Caki2 (cell line): ENCODE measurements at regions not wholly inside any gene's neighbourhood (a gene's known extent, or its start where the extent isn't known, plus 50 kb on each side); places are given as distances from the start of the nearest gene placed in this dataset.

ENCODE experiments used
- DNase-seq: peaks from one replicate; pipeline ENCODE4 v3.0.0-alpha.2; 2015; ENCODE audit warnings: low read depth
- in situ Hi-C: cut with HindIII; loops from 2 replicates; pipeline ENCODE4 v1.10.0; 2016; ENCODE audit warnings: low sequenced_read_pairs, low pct_unique_long_range_greater_than_20kb, mixed read lengths

DNA sequence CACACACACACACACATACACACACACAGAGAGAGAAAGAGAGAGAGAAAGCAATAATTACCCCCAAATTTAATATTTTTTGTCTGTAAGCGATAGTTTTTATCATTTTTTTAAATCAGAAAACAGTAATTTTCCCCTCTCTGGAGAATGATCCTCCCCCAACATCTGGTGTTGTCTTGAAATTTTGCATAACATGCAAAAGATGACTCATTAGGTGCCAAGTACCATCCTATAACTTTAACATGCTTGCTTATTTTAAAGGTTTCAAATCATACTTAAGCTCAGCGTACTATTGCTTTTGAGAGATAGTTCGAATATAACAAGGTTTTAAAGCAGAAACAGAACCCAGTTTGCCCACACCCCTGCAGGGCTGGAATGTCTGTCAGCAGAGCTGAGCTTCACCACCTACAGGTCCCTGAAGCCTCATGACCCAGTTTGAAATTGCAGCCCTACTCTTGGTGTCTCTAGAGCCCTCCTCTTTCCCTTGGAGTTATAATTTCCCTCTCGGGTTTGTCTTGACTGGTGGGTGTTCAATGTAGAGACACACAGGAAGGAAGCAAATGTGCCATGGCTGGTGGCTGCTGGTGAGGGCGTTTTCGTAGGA is 175.0 kb upstream of the HS3ST1 start:
- DNase-seq, result no peak
- in situ Hi-C loops, result no loop called here

DNA sequence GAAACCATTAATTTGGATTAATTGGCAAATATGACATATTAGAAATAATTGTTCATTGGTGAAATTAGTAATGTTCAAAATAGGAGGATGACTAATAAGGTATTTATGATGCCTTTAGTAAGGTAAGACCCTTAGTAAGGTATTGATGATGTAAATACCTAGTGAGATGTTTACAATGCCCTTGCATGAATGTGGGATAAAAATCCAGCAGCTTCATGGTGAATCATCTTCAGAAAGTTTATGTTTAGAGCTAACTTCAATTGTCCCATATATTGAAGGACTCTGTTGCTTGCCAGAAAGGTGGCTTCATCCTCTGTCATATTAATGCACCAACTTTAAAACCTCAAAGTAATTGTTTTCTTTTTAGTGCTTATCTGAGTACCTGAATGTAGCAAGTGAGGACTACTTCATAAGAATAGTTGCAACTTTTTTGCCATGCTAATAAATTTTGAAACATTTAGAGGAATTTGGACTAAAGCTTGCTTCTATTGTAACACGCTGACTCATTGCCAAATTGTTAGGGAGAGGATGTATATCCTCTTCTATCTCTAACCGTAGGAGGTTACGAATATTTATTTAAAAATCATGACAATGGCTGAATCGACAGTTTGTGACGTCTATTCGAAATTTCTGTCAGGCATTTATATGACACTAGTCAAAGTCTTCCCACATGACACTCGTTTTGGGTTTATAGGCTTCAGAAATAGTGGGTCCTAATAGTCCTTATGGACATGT is 174.1 kb upstream of the HS3ST1 start:
- in situ Hi-C loops, result no loop called here
- no peak for DNase-seq

DNA sequence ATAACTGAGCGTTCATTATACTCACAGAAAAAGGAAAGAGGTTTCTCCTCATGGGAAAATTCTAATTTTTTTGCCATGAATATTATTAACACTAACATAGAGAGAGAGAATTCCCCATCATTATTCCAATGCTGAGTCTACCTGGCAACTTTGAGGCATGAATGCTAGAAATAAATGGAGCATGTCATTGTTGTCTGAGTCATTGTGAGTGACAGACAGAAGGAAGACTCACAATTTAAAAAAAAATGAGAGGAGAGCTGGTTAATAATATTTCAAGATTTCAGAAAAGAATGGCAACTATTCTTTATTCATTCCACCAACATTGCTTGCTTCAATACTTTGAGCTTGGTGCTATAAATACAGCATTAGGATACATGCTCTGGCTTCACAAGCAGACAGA is 170.4 kb upstream of the HS3ST1 start:
- in situ Hi-C loops, result no loop called here
- DNase-seq, result peak; percentile 70

DNA sequence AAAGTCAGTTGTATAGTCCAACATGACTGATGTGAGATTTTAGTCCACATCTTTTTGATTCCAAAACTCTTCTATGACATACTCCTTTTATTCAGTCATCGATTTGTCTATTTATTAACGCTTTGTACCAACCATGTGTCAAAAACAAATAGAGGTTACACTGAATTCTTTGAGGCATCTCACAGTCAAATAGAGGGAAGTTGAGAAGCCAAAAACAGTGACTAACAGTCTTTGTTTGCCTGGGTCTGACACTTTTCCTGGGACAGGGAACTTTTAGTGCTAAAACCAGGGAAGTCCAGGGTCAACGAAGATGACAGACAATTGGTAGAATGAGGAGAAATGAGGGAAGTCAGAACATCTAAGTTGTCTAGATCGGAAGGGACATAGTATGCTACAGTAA is 169.9 kb upstream of the HS3ST1 start:
- no peak for DNase-seq
- in situ Hi-C loops, result no loop called here

DNA sequence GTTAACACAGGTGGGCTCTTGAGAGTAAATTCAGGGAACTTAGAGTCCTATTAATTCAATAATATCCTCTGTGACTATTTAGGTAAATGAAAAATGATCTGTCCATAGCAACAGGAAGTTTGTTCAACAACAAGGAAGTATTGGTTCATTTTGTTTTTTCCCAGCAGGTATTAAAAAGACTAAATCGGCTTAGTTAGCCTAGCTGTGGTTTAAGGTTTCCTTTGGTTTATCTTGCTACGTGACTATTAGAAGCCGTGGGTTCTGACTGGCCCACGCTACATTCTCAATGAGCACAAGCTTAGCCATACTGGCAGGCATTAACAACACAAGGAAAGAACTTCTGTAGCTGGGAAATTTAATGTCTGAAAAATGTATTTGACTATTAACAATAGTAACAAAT is 168.8 kb upstream of the HS3ST1 start:
- in situ Hi-C loops, result no loop called here
- no peak for DNase-seq

DNA sequence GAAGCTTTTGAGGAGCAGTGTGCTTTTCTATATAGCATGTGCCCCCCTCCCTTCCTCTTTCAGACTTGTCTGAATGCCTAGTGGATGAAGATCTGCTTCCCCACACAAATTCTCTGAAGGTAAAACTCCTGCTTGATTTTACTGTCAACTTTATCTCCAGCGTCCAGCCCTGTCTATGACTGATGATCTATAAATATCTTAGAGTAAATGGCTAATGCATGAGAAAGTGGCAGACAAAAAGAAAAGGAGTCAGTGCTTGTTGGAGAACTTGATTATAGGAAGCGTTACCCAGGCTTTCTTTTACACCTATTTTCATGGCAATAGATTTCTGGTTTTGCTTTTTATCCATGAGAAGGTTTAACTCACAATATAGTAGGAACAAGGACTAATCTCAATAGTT is 168.3 kb upstream of the HS3ST1 start:
- in situ Hi-C loops, result no loop called here

DNA sequence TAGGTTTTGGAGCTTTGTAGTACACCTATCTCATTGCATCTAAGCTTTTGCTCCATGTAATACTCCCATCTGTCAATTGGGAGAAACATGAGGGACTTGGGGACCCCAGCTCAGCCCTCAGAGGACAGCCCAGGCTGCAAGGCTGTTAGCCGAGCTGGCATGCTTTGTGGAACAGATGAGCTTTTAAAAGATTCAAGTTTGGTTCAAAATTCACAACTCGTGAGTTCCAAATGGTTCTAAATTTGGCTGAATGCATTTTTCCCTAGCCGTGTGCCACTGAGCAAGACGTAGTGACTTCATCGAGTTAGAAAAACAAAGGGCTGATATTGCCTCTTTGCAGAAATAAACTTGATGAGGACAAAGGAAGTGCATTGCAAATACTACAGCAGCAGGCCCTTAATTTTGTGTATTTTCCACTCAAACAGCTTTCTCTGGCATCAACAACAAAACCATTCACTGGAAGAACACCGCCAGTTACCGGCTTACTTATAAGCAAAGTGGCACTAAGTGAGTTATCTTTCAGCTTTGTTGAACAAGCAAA is 165.0 kb upstream of the HS3ST1 start:
- in situ Hi-C loops, result no loop called here
- no peak for DNase-seq

More for the DNA sequence above, 168.3 kb upstream of the HS3ST1 start:
- DNase-seq, result no peak

DNA sequence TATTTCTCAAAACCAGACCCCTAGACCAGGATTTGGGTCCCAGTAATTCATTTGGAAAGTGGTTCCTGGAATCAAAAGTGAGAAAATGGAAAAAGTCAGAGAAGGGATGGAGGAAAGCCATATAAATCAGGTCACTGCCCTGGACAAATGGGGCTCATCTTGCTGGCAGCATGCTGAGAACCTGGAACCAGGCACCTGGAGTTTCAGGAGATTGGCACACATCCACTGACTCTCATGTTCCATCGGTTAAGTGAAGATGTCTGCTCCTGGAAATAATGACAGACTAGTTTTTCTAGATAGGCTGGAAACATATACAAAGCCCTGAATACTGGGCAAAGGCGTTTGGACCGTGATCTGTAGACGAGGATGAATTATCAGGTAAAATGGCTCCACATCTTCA is 163.6 kb upstream of the HS3ST1 start:
- in situ Hi-C loops, result no loop called here
- no peak for DNase-seq

DNA sequence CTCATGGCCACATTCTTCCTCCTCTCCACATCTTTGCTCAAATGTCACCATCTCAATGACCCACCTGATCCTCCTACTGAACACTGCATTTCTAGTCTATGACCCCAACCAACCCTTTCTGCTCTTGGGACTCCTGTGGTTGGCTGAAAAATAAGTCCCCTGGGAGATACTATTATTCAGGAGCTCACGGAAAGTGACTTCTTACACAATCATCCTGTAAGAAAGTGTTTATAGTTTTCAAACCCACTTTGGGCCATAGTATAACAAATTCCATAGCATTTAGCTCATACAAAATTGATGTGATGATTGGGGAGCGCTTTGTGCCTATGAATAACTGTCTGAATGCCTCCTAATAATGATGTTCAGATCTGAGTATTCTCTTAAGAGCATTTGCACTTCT is 161.4 kb upstream of the HS3ST1 start:
- in situ Hi-C loops, result no loop called here
- DNase-seq, result no peak

DNA sequence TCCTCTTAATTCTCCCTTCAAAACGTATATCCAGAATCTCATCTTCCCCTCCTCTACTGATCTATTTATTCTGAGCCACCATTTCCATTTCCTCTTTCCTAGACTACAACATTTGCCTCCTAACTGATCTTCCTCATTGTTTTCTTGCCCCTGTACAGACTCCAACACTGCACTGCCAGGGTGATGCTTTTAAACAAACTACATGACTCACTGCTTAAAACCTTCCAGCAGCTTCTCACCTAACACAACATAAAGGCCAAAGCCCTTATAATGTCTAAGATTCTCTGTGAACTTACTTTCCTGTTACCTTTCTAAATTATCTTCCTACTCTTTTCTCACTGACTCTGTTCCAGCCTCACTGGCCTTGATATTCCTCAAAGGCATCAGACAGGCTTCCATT is 161.0 kb upstream of the HS3ST1 start:
- in situ Hi-C loops, result no loop called here
- DNase-seq, result peak; percentile 39

DNA sequence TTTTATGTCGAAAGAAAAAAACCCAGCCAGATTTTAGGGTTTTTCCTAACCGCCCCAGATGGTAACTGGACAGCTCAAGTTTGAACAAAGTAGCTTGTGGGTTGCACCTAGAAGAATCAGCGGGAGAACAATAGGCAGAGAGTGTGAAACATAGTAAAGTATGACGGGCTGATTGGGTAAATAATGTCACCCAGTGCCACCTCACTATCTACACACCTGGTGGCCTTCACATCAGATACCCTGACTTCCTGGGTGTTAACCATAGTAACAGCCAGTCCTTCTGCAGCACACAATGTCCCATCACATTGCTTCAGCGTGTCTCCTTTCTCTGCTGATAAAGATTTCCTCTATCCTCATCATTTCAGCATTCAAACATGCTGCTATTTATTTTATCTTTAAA is 159.1 kb upstream of the HS3ST1 start:
- DNase-seq, result no peak
- in situ Hi-C loops, result no loop called here

DNA sequence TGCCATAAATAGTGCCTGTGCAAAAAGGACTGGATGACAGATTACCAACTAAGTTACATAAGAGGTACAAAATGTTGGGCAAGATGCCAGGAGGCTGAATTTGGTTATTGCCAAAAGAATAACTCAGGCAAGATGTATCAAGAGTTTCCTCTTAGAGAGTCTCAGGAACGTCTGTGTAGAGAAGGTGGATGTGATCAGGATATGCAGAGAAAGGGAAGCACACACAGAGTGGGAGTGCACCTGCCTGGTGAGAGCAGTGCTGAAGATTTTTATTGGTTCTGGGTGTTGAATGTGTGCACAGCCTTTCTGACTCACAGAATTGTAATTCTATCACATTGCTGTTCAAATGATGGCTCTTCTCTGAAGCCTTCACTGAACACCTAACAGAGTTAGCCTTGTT is 156.8 kb upstream of the HS3ST1 start:
- DNase-seq, result peak; percentile 46
- in situ Hi-C loops, result no loop called here

DNA sequence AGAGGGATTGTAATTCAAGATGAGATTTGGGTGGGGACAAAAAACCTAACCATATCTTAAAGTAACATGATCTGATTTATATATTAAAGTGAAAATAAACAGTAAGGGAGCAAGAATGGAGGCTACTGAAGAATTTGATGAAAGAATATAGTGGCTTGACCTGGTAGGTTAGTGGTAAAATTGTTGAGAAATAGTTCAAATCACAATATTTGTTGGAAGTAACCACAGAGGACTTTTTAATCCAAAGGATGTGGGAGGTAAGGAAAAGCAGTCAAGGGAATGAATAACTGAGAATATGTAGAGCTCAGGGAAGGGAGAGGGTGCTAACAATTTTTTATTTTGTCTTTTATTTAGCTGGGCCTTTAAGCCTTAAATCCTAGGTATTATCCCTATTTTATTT is 139.8 kb upstream of the HS3ST1 start:
- in situ Hi-C loops, result no loop called here
- no peak for DNase-seq

DNA sequence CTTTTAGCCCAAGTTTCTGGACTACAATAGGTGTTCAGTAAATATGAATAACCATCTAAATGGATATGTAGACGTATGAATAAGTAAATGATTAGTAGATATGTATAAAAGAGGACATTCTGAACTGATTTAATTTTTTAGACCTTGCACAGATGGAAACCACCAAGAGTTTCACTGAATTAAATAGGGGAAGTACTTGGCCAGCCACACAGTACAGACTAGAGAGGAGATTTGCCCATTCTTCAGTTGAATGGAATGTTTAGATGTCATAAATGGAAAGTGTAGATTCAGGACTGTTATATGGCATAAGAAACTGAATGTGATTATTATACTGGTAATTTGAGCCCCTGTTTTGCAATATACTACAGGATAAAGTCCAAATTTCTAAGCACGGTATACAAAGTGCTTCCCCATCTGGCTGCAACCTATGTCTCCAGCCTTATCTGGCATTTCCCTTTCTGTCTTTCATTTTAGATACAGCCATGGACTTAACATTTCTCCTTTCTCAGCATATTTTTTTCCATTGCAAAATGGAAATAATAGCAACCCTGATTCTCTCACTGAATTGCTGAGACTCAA is 137.8 kb upstream of the HS3ST1 start:
- no peak for DNase-seq
- in situ Hi-C loops, result no loop called here

DNA sequence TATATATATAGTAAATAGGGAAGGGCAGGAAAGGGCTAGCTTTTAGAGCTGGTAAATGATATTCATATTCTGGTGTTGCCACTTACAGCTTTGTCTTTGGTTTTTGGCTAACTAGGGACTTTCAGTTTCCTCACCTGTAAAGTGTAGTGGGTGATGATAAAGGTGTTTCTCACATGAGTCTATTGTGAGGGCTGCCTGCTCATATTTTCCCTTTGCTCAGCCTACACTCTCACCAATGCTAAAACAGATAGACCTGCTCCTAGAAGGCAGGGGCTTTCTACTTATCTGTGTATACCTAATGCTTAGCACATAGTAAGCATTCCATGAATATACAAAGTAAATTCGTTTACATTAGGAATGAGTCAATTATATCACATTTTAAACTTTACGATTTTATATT is 137.2 kb upstream of the HS3ST1 start:
- in situ Hi-C loops, result no loop called here
- DNase-seq, result no peak

DNA sequence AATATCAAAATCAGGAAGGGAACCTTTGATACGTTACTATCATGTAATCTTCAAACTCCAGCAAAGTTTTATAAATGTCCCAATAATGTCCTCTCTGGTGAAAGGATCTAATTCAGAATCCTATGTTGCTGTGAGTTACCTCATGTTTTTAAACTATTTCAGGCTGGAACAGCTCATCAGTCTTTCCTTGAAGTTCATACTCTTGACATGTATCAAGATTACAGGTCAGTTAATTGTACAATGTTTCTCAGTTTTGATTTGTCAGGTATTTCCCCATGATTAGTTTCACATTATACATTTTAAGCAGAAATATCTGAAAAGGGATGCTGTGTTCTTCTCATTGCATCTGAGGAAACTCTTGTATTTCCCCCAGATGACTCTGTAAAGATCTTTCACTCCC is 136.5 kb upstream of the HS3ST1 start:
- in situ Hi-C loops, result no loop called here
- DNase-seq, result no peak

DNA sequence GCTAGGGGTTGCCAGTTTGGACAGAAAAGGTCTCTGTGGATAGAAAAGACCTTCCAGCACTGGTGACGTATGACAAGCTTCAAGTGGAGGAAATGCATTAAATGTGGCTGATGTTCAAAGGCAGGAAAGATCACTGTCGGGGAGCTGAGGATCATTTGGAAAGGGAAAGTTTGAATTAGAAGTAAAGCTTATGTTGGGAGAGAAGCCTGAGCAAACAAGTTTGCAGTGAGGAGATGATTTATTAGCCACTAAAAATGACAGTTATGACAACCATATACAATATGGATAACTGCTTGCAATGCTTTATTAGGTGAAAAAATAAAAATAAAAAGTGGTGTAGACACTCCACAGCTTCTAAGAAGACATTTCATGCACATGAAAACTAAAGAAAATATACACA is 135.3 kb upstream of the HS3ST1 start:
- in situ Hi-C loops, result no loop called here
- no peak for DNase-seq

DNA sequence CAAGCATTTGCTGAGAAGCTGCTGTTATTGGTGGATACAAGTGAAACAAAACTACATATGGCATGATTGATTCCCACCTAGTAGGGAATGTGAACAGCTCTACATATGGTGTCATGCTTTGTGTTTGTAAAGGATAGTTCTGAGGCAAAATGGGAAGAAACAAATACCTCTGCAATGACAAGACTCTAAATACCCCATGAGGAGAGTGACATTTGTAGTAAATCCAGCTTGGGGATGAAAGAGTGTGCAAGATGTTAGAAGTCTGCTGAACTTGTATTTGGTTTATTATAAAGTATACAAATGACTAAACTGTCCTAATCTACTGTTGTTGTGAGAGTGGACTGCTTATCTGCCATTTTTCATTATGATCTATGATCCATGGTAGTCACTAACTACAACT is 120.8 kb upstream of the HS3ST1 start:
- in situ Hi-C loops, result no loop called here
- DNase-seq, result no peak

DNA sequence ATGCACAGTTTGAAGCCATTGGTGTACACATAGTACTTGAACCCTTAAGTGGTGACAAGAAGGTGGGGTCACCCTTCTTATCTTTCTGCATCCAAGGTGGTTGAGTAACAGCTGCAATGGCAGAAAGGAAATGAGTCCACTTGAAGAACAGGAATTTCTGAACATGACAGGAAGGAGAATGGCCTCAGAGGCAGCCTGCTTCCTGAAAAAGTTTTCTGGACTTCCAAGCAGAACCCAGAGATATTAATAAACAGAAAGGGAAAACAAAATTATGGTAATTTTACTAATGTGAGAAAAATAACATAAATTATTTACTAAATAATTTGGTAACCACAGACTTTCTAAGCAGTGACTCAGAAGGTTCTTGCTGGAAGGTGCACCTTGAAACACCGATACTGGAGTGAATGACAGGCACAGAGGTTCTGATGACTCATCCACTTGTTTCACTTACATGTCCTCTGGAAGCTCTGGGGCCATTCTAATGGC is 119.9 kb upstream of the HS3ST1 start:
- in situ Hi-C loops, result no loop called here
- DNase-seq, result no peak
